ENCODE measurements at regions not wholly inside any gene's neighbourhood (a gene's known extent, or its start where the extent isn't known, plus 50 kb on each side); places are given as distances from the start of the nearest gene placed in this dataset.

- no peaks in the 10 kb centered on the region for H3K9me3 Mint-ChIP-seq (ENCODE audit: insufficient read depth)
- Histone ChIP-seq H3K36me3 (replicated peaks in 1 of 2; ENCODE audit: control extremely low read depth in 1 of 2, control insufficient read depth in 1 of 2, extremely low read depth in 1 of 2, insufficient read depth in 2 of 2, low read length in 1 of 2) (no peaks in the 10 kb centered on the region), H3K9ac (ENCODE audit: low read length) (no peak overlapping the region), H3K4me2 (replicated peaks; ENCODE audit: low read depth, low read length, poor library complexity, severe bottlenecking) (no peak overlapping the region), H3K79me2 (ENCODE audit: control insufficient read depth, insufficient read depth, low read length) (no peaks in the 10 kb centered on the region), H4K20me1 (ENCODE audit: control insufficient read depth, insufficient read depth, low read length, poor library complexity, severe bottlenecking) (no peaks in the 10 kb centered on the region), H3K27ac (ENCODE audit: low read length in 2 of 2) (no peak overlapping the region), H3K4me1 (ENCODE audit: control insufficient read depth in 2 of 2, insufficient read depth in 2 of 2, low read length in 2 of 2) (peaks cover 0 to 4% of the 10 kb centered on the region in 2 donors), H3K4me3 (ENCODE audit: control extremely low read depth in 1 of 5, extremely low read depth in 1 of 5, insufficient read depth in 1 of 5, low read depth in 2 of 5, low read length in 4 of 5) (no peak overlapping the region), H3K27me3 (replicated peaks in 1 of 4; ENCODE audit: control extremely low read depth in 1 of 4, control insufficient read depth in 3 of 4, insufficient read depth in 4 of 4, low read length in 3 of 4) (peaks cover 0 to 8% (median 0%) of the 10 kb centered on the region in 4 experiments), H2AFZ (ENCODE audit: insufficient read depth, low read depth, low read length, poor library complexity, severe bottlenecking) (no peak overlapping the region), H3K9me3 (ENCODE audit: control extremely low read depth in 1 of 3, control insufficient read depth in 2 of 3, insufficient read depth in 1 of 3, low read length in 2 of 3) (peaks cover 0 to 2% (median 0%) of the 10 kb centered on the region in 3 donors)
- CTCF ChIA-PET, result no interaction called here
- ATAC-seq (ENCODE audit: low read depth), result no peak
- H3K27me3 Mint-ChIP-seq, result peaks cover 26% of the 10 kb centered on the region
- H3K4me3 Mint-ChIP-seq, result no peak overlapping the region
- POLR2A ChIA-PET, result no interaction called here
- TF ChIP-seq CTCF (IDR thresholded peaks at IDR 0.05) (no peak), EZH2 (IDR thresholded peaks at IDR 0.05; ENCODE audit: borderline replicate concordance, insufficient read depth, low read depth, low read length, poor library complexity, severe bottlenecking) (no peak)
- 82% methylated on average over 17 of the region's 17 CpGs for WGBS (ENCODE audit: insufficient coverage)
- intact Hi-C loops (cut with micrococcal nuclease), result no loop called here
- DNase-seq, result no peak
- no peaks in the 10 kb centered on the region for H3K4me1 Mint-ChIP-seq
- no peak overlapping the region for H3K27ac Mint-ChIP-seq
These were observed 169.2 kb upstream of the FHL2 start for GRCh38 chr2:105567996-105568494.

- H3K27ac ChIP-seq (ENCODE audit: low read length in 2 of 2), result no peak overlapping the region
- H3K4me2 ChIP-seq (replicated peaks; ENCODE audit: low read depth, low read length, poor library complexity, severe bottlenecking), result no peak overlapping the region
- H3K27me3 Mint-ChIP-seq, result peaks cover 22% of the 10 kb centered on the region
- no peak for ATAC-seq (ENCODE audit: low read depth)
- no peak overlapping the region for H3K4me3 Mint-ChIP-seq
- H3K4me3 ChIP-seq (ENCODE audit: control extremely low read depth in 1 of 5, extremely low read depth in 1 of 5, insufficient read depth in 1 of 5, low read depth in 2 of 5, low read length in 4 of 5), result no peak overlapping the region
- intact Hi-C loops (cut with micrococcal nuclease), result no loop called here
- POLR2A ChIA-PET, result no interaction called here
- no peaks in the 10 kb centered on the region for H3K36me3 ChIP-seq (replicated peaks in 1 of 2; ENCODE audit: control extremely low read depth in 1 of 2, control insufficient read depth in 1 of 2, extremely low read depth in 1 of 2, insufficient read depth in 2 of 2, low read length in 1 of 2)
- H3K27ac Mint-ChIP-seq, result no peak overlapping the region
- H3K27me3 ChIP-seq (replicated peaks in 1 of 4; ENCODE audit: control extremely low read depth in 1 of 4, control insufficient read depth in 3 of 4, insufficient read depth in 4 of 4, low read length in 3 of 4), result peaks cover 0 to 19% (median under 1%) of the 10 kb centered on the region in 4 experiments
- no peak overlapping the region for H3K9ac ChIP-seq (ENCODE audit: low read length)
- peaks cover 0 to 5% (median 0%) of the 10 kb centered on the region in 3 donors for H3K9me3 ChIP-seq (ENCODE audit: control extremely low read depth in 1 of 3, control insufficient read depth in 2 of 3, insufficient read depth in 1 of 3, low read length in 2 of 3)
- WGBS (ENCODE audit: insufficient coverage), result 82% methylated on average over 6 of the region's 8 CpGs
- H3K4me1 ChIP-seq (ENCODE audit: control insufficient read depth in 2 of 2, insufficient read depth in 2 of 2, low read length in 2 of 2), result no peaks in the 10 kb centered on the region
- DNase-seq, result no peak
- TF ChIP-seq CTCF (IDR thresholded peaks at IDR 0.05), result no peak
- no peak for TF ChIP-seq EZH2 (IDR thresholded peaks at IDR 0.05; ENCODE audit: borderline replicate concordance, insufficient read depth, low read depth, low read length, poor library complexity, severe bottlenecking)
- CTCF ChIA-PET, result interaction anchor here (0.8 to 1.0 kb wide), 2 partner anchors 14 to 16 kb away, joined by 3 read pairs; no protein-coding TSS in a partner anchor
- no peak overlapping the region for H2AFZ ChIP-seq (ENCODE audit: insufficient read depth, low read depth, low read length, poor library complexity, severe bottlenecking)
- no peaks in the 10 kb centered on the region for H3K79me2 ChIP-seq (ENCODE audit: control insufficient read depth, insufficient read depth, low read length)
- no peaks in the 10 kb centered on the region for H4K20me1 ChIP-seq (ENCODE audit: control insufficient read depth, insufficient read depth, low read length, poor library complexity, severe bottlenecking)
- H3K9me3 Mint-ChIP-seq (ENCODE audit: insufficient read depth), result no peaks in the 10 kb centered on the region
- no peaks in the 10 kb centered on the region for H3K4me1 Mint-ChIP-seq
These were observed 164.3 kb upstream of the FHL2 start for GRCh38 chr2:105563000-105563719.
